Prostate gland (tissue), 2 donors: ENCODE measurements at regions not wholly inside any gene's neighbourhood (a gene's known extent, or its start where the extent isn't known, plus 50 kb on each side); places are given as distances from the start of the nearest gene placed in this dataset.

ENCODE experiments used
- DNase-seq: peaks from one replicate; pipeline ENCODE4 v3.0.0-alpha.2; 2019; ENCODE audit warnings: low spot score
- H3K27ac ChIP-seq, 2 donors: fragments of 200-600 bp; sonication (generic); 2 replicates each; pipeline ENCODE4 v1.5.1; 2017 to 2019
- H3K27me3 ChIP-seq: fragments of 200-600 bp; sonication (generic); replicated peaks from 2 replicates; pipeline ENCODE4 v1.5.1; 2019; ENCODE audit not compliant: insufficient read depth
- H3K36me3 ChIP-seq, 2 donors: fragments of 200-600 bp; sonication (generic); 1 replicate in 1 of 2; 2 replicates in 1 of 2; pipeline versions ENCODE4 v1.5.1 to v1.8.1; 2017 to 2019
- H3K4me1 ChIP-seq: fragments of 200-600 bp; sonication (generic); replicated peaks from 2 replicates; pipeline ENCODE4 v1.5.1; 2019
- H3K4me3 ChIP-seq, 2 donors: fragments of 200-600 bp; sonication (generic); 2 replicates each; pipeline ENCODE4 v1.5.1; 2017 to 2019
- H3K9me3 ChIP-seq: fragments of 200-600 bp; sonication (generic); 2 replicates; pipeline ENCODE4 v1.5.1; 2017
- POLR2A ChIP-seq: fragments of 450-650 bp; IDR thresholded peaks from one replicate; pipeline ENCODE4 v1.6.1; 2016; ENCODE audit warnings: antibody characterized with exemption, mild to moderate bottlenecking
- POLR2AphosphoS5 ChIP-seq: sonication (generic); formaldehyde crosslinking; IDR thresholded peaks from one replicate; pipeline ENCODE4 v1.6.1; 2017; ENCODE audit warnings: antibody characterized with exemption
- WGBS: methylation state at CpG from one replicate; pipeline ENCODE4 v1.1.5; 2018; 5-methylcytosine and 5-hydroxymethylcytosine counted together
- intact Hi-C: fragments of 100-400 bp; cut with DNase I; formaldehyde crosslinking; loops from one replicate; pipeline ENCODE4 v1.14.2; 2022
- TF ChIP-seq, protein P1 (sequence below), 4 experiments: fragments of 200-600 bp in 2 of 4; fragments of 450-650 bp in 2 of 4; sonication (generic) in 2 of 4; IDR thresholded peaks; 1 replicate in 3 of 4; 2 replicates in 1 of 4; pipeline ENCODE4 v1.5.1; 2016 to 2019; ENCODE audit warnings: antibody characterized with exemption in 4 of 4, mild to moderate bottlenecking in 2 of 4, moderate library complexity in 2 of 4

DNA sequence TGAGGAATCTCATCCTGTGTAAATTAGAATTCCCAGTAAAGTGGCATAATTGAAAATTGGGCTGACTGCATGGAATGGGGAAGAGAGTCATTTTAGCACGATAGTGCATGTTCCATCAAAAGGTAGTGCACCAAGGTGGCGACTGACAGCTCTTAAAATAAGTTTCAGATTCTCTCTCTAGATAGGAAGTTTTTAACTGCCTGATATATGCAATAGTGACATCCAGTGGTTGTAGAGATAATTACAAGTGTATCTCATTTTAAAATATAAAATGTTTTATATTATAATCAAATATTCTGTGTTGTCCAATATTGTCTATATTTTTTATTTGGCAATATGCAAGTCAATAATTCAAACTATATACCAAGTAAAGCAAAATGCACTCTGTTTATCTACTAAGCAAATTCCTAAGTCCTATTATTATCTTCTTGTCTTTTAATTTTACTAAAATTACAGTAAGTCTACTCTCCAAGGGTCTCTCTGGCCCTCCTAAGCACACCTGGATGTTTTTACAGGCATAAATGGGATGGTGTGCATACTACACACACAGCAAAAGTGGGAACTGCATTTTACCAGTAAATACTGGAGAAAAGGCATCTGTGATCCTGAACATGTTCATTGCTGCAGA, 397.7 kb upstream of the HNRNPA3 start:
- WGBS: 0% methylated on average over 2 of the region's 2 CpGs
- Histone ChIP-seq H3K4me3 (no peak overlapping the region), H3K9me3 (no peaks in the 10 kb centered on the region), H3K36me3 (no peaks in the 10 kb centered on the region), H3K27ac (no peak overlapping the region), H3K4me1 (peaks cover 3% of the 10 kb centered on the region), H3K27me3 (no peaks in the 10 kb centered on the region)
- no peak for DNase-seq
- no peak for TF ChIP-seq POLR2AphosphoS5
- TF ChIP-seq, protein P1, sequence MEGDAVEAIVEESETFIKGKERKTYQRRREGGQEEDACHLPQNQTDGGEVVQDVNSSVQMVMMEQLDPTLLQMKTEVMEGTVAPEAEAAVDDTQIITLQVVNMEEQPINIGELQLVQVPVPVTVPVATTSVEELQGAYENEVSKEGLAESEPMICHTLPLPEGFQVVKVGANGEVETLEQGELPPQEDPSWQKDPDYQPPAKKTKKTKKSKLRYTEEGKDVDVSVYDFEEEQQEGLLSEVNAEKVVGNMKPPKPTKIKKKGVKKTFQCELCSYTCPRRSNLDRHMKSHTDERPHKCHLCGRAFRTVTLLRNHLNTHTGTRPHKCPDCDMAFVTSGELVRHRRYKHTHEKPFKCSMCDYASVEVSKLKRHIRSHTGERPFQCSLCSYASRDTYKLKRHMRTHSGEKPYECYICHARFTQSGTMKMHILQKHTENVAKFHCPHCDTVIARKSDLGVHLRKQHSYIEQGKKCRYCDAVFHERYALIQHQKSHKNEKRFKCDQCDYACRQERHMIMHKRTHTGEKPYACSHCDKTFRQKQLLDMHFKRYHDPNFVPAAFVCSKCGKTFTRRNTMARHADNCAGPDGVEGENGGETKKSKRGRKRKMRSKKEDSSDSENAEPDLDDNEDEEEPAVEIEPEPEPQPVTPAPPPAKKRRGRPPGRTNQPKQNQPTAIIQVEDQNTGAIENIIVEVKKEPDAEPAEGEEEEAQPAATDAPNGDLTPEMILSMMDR (IDR thresholded peaks at IDR 0.05): peak; percentile 21 to 73 (median 56)
- intact Hi-C loops: loop anchor here (10.0 kb wide), 2 partner anchors 330 to 690 kb away; partner anchors contain the start of genes HOXD8 and HOXD9

DNA sequence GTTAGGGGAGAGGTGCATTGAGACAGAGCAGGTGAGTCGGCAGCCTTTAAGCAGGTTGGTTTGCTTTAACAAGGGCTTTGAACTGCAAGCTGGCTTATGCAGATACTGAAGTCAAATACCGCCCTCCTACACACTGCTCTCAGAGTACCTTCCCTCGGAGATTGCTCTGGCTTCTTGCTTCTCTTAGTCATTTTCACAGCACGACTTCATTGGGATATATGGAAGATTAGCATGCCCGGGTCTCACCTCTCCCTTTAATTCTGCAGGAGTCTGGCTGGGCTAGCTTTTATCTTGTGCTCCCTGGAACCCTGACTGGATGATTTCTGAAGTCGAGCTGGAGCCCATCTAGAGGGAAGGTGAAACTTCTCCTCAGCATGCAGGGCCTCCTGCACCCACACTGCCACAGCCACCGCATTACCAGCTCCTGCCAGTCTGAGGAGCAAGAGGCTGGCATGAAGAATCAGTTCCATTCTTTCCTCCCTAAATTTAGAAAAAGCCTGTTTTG, 395.5 kb upstream of the HNRNPA3 start:
- intact Hi-C loops: loop anchor here (10.0 kb wide), 2 partner anchors 328 to 692 kb away; partner anchors contain the start of genes HOXD8 and HOXD9
- TF ChIP-seq POLR2A: no peak
- TF ChIP-seq, protein P1 (IDR thresholded peaks at IDR 0.05): no peak
- no peak for TF ChIP-seq POLR2AphosphoS5
- H3K27me3 ChIP-seq: no peaks in the 10 kb centered on the region
- no peaks in the 10 kb centered on the region for H3K9me3 ChIP-seq
- 77% methylated on average over 7 of the region's 7 CpGs for WGBS
- H3K27ac ChIP-seq: no peak overlapping the region
- H3K36me3 ChIP-seq: no peaks in the 10 kb centered on the region
- DNase-seq: no peak
- H3K4me3 ChIP-seq: no peak overlapping the region
- peaks cover 3% of the 10 kb centered on the region for H3K4me1 ChIP-seq

DNA sequence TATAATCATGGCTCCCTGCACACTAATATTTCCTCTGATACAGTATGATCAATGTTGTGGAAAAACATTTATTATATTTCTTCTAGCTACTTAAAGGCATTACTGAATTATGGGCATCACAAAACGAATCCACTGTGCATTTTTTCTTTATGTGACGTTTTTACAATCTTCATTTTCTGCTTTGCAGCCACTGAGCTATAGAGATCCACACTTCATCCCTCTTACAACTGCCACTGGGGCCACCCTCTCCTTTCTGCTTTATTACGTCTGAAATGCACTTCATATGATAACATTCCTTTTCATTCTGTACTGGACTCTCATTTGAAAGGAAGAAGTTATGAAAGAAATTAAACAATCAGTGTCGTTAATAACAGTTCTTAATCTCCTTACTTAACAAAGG, 394.5 kb upstream of the HNRNPA3 start:
- Histone ChIP-seq H3K36me3 (no peaks in the 10 kb centered on the region), H3K4me3 (no peak overlapping the region), H3K27ac (no peak overlapping the region), H3K9me3 (no peaks in the 10 kb centered on the region), H3K4me1 (peaks cover 3% of the 10 kb centered on the region), H3K27me3 (no peaks in the 10 kb centered on the region)
- 76% methylated on average over 4 of the region's 4 CpGs for WGBS
- DNase-seq: no peak
- no peak for TF ChIP-seq POLR2A
- TF ChIP-seq, protein P1 (IDR thresholded peaks at IDR 0.05): no peak
- no peak for TF ChIP-seq POLR2AphosphoS5
- intact Hi-C loops: loop anchor here (10.0 kb wide), 2 partner anchors 327 to 693 kb away; partner anchors contain the start of genes HOXD8 and HOXD9

DNA sequence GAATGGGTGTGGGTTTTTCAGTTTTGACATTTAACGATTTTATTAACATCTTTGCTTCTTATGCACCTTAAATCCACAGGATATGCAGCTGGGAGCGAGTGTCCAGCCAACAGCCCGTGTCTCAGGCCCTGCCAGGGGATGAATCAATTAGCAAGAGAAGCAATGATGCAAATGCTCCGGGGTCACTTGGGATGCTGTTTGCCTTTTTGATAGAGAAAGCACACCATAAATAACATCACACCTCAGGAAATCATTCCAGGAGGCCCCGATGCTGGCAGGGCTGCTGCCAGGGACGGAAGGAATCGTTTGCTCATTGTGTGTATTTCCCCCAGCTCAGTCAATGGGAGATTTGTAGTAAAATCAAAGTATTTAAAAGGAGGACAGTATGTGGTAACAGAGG, 394.0 kb upstream of the HNRNPA3 start:
- 57% methylated on average over 7 of the region's 7 CpGs for WGBS
- Histone ChIP-seq H3K4me3 (no peak overlapping the region), H3K4me1 (peaks cover 3% of the 10 kb centered on the region), H3K9me3 (no peaks in the 10 kb centered on the region), H3K27me3 (no peaks in the 10 kb centered on the region), H3K36me3 (no peaks in the 10 kb centered on the region), H3K27ac (no peak overlapping the region)
- DNase-seq: no peak
- intact Hi-C loops: loop anchor here (10.0 kb wide), 2 partner anchors 326 to 694 kb away; partner anchors contain the start of genes HOXD8 and HOXD9
- TF ChIP-seq POLR2AphosphoS5 (no peak), POLR2A (no peak)
- TF ChIP-seq, protein P1 (IDR thresholded peaks at IDR 0.05): no peak

DNA sequence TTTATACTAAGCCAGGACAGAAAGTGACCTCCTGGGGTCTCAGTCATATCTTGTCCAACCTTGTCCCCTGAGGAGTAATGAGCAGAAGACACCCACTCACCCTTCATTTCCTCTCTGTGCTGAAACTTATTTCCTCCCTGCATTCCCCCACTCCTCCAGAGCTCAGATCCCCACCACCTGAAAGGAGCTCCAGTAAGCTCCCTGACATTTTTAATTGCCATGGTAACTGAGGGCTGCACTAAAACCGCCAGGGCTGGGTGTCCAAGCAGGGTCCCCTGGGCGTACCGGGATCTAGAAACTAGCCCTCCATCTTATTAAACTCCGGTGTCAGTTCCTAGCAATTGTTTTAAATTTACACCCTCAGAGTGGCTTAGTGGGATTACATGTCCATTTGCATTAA, 393.3 kb upstream of the HNRNPA3 start:
- Histone ChIP-seq H3K4me1 (peaks cover 3% of the 10 kb centered on the region), H3K9me3 (no peaks in the 10 kb centered on the region), H3K36me3 (no peaks in the 10 kb centered on the region), H3K4me3 (no peak overlapping the region), H3K27ac (no peak overlapping the region), H3K27me3 (no peaks in the 10 kb centered on the region)
- 81% methylated on average over 4 of the region's 4 CpGs for WGBS
- intact Hi-C loops: loop anchor here (10.0 kb wide), 2 partner anchors 325 to 695 kb away; partner anchors contain the start of genes HOXD8 and HOXD9
- TF ChIP-seq, protein P1 (IDR thresholded peaks at IDR 0.05): no peak
- TF ChIP-seq POLR2A (no peak), POLR2AphosphoS5 (no peak)
- no peak for DNase-seq
